Right hindlimb (tissue), 1 donor: ENCODE measurements at regions not wholly inside any gene's neighbourhood (a gene's known extent, or its start where the extent isn't known, plus 50 kb on each side); places are given as distances from the start of the nearest gene placed in this dataset.

Source experiments
- DNase-seq: peaks from one replicate; pipeline ENCODE4 v3.0.0-alpha.2; 2018

DNA sequence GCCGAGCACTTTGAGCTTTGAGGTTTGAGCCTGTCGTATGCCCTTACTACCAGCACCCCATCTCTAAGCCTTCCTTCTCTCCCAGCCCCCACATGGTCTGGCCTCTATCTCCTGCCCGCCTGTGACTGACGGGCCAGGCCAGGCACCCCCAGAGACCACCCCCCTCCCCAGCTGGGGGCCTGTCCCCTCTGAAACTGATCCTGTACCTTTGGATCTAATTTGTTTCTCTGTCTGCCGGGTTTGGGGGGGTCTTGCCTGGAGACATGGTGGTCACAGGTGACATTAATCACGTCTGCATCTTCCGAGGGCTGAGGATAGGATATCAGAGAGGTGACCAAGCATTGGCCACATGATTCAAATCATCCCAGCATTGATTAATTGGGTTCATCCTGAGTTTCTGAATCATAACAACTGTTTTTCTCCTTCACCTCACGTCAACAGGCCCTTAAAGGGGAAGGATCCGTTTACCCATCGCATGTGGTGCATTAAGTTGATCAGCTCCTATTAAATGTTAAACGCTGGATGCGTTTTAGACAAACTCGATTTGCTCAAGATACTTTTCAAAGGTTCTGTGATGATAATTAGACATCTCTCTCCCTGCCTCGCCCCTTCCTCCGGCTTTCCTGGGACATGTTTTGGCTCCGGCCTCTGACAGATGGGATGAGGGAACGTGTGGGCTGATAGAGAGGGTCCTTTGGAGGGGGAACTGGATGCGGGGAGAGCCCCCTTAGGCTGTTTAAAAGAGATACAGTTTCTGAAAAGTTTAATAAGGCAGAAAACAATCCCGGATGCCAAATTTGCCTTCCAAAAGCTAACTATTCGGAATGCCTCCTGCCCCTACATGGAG is 63.3 kb upstream of the TBX3 start:
- DNase-seq: no peak

DNA sequence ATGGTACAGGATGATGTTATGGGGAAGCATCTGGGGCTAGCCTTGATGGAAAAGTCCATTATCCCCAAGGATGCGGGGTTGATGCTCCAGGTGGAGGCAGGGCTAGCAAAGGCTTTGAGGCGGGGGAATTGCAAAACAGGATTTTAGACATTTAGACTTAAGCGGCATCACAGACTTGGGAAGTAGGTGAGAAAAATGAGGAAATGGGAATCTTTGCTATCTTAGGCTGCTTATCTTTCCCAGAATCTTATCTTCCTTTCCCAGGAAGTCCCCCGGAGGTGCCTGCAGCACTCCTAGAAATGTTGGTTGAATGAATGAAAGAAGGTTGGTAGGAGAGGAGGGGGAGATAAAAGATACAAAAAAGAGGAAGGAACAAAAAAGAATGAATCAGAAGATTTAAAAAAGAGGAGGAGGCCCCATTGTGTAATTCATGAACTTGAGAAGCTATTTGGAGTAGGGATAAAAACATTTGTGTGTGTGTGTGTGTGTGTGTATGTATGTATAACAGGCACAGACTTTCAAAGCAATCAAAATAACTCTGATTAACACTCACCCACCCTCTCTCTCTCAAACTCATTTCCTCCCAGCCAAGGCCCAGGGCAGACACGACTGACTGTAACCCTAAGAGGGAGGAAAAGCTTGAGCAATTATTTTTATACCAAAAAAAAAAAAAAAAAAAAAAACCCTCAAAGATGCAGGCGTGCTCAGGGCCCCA is 62.5 kb upstream of the TBX3 start:
- no peak for DNase-seq

DNA sequence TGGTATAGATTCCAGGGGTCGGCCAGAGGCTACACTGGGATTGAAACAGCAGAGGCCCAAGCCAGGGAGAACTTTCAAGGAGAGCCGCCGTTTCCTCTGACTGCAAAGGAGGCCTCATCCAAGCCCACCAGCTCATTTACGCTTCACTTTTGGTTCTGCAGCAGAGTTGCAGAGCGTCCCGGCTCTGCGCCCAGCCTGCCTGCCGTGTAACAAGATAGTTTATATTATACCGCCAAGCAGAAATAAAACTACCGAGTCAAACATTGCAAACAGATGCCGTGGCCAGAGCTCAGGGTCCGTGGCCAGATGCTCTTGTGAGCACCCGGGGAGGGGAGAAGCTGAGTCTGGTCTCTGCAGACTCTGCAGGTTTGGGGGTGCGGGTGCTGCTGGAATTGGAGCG is 60.7 kb upstream of the TBX3 start:
- peak; percentile 90 for DNase-seq

- no peak for DNase-seq
These were observed 60.3 kb upstream of the TBX3 start for GRCh38 chr12:114744285-114744684.

DNA sequence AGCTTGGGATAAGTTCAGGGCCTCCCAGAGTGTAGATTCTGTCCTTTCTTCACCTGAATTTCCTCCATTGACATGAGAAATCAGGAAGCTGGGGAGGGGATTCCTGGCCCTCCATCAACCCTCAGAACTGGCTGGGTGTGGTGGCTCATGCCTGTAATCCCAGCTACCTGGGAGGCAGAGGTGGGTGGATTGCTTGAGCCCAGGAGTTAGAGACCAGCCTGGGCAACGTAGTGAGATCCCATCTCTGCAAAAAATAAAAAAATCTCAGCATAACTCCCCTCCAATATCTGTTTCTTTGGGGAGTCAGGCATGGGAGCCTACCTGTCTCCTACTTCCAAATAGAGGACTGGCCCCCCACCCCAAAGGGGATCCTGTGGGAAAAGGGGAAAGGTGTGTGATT is 59.8 kb upstream of the TBX3 start:
- no peak for DNase-seq

GRCh38 chr12:114743289-114743688 is 59.3 kb upstream of the TBX3 start:
- DNase-seq: no peak

DNA sequence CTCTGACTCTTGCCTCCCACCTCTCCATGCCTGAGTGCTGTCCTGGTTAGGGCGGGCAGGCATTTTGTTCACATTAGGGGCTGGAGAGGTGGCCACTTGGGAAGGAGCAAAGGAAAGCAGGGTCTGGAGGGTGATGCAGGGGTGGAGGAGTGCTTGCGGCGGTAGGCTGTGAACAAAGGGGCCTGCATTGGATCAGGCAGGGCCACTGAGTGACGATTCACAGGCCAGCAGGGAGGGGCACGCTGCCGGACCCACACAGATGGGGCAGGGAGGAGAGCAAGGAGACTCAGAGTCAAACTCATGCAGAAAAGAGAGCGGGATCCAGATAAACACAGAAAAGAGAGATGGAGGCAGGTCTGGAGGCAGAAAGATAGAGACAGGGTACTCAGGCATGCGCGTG is 58.4 kb upstream of the TBX3 start:
- DNase-seq: no peak

DNA sequence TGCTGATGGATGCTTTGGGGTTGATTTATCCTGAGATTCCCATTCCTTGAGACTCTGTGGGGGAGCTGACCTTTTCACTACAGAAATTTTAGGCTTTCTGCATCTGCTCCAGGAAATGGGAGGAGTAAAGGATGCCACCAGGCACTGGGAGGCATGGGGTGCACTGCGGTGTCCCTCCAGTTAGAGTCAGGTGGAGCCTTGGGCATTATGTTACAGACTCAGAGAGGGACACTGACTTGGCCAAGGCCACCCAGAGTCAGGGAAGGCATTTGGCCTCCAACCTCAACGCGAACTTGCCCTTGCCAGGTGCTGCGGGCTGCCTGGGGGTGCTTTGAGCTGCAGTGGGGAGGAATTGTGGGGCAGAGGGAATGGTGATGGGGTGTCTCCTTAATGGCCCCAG is 58.0 kb upstream of the TBX3 start:
- no peak for DNase-seq

DNA sequence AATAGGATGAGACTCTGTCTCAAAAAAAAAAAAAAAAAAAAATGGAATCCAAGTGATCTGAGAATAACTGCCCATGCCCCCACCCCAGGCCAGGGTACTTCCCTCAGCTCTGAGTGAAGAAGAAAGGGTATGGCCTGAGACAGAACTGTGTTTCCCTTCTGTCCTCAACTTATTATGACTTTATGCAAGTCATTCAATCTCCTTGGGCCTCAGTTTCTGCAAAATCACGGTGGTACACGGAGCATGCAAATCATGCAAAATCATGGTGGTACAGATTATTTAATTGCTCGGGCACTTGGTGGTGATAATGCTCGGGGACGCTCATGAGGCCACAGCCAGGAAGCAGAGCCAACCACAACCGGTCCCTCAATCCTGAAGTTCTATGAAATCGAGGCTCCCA is 56.5 kb upstream of the TBX3 start:
- no peak for DNase-seq

DNA sequence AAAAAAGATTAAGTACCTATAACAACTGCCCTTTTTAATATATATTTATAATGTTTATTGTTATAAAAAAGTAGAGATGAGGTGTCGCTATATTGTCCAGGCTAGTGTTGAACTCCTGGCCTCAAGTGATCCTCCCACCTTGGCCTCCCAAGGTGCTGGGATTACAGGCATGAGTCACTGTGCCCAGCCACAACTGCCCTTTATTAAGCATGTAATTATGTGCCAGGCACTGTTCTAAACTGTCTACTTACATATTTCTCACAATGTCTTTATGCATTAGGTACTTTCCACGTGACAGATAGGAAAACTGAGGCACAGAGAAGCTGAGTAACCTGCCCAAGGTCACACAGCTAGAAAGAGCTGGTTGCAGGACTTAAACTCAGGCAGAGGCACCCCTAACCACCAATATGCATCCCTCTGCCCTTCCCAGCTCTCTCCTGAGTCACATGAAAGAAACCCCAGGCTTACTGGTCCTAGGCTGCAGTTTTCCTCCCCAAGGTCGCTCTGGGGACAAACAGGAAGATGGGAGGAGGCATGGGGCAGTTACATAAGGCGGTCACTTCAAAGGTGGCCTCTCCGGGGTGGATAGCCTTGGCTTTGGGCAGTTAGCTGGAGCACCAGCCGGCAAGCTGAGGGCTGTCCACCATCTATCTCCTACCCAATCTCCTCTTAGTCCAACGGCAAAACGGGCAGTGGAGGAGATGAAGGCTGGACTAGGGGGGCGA is 54.6 kb upstream of the TBX3 start:
- no peak for DNase-seq

- DNase-seq: no peak
These were observed 51.9 kb upstream of the TBX3 start for GRCh38 chr12:114735680-114736374.

DNA sequence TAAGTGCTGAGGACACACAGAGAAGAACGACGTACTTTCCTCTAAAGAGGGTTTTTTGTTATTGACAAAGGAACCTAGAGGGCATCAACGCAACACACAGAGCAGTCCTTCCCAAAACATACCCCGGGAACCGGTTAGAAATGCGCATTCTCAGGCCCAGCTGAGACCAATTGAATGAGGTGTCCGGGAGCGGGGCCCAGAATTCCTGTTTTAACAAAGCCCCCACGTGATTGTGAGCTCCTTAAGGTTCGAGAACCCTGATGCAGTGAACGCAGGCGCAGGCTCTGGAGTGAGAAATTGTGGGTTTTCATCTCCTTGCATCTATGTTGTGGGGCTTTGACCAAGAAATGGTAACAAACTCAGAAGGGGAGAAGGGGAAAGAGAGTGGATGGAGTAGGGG is 51.0 kb upstream of the TBX3 start:
- no peak for DNase-seq

DNA sequence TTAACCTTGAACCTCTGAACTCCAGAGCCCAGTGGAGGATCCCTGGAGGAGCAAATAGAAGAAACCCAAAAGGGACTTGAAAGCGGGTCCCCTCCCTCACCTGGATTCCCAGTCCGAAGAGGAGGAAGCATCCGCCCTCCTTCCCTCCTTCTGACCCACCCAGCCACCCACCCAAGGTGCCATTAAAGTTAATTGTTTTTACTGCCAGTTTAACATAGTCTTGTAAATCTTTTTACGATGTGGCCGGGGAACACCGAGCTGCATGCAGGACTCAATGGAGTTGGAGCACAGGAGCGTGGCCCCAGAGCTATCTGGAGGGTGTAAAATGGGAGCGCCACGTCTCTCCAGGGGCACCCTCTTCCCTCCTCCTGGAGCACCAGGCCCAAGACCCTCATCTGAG is 49.9 kb upstream of the TBX3 start:
- DNase-seq: no peak
